MCF 10A (cell line): ENCODE measurements at regions not wholly inside any gene's neighbourhood (a gene's known extent, or its start where the extent isn't known, plus 50 kb on each side); places are given as distances from the start of the nearest gene placed in this dataset.
A peak's percentile ranks its signal among the peaks of the same experiment; 100 is the strongest.

Experiments
- BruUV-seq: library from RNA; stranded (reverse); fragments of 400-500 nt; replicated peaks from 2 replicates; lab custom pipeline; 2021; lab: Mats Ljungman, UMichigan
- CTCF ChIA-PET: fragments of 300-600 bp; sonication (Branson Sonifier 250); formaldehyde crosslinking; extraction: SDS; loops from one replicate; lab custom pipeline; 2021; ENCODE audit warnings: antibody characterized with exemption, inconsistent platforms; lab: Yijun Ruan, JAX
- POLR2A ChIA-PET: fragments of 300-600, 350-650 bp; sonication (Branson Sonifier 250); formaldehyde crosslinking; extraction: SDS; loops from one replicate; lab custom pipeline; 2020; ENCODE audit warnings: antibody characterized with exemption, inconsistent platforms; lab: Yijun Ruan, JAX
- DNase-seq: peaks from one replicate; pipeline ENCODE4 v3.0.0-alpha.2; 2018; ENCODE audit not compliant: unreplicated experiment
- H3K27ac Mint-ChIP-seq: one replicate; pipeline ENCODE4 v1.8.0; 2022; ENCODE audit warnings: mild to moderate bottlenecking, low read depth, mixed read lengths; ENCODE audit not compliant: unreplicated experiment
- H3K27me3 Mint-ChIP-seq: one replicate; pipeline ENCODE4 v1.8.0; 2022; ENCODE audit warnings: mixed read lengths; ENCODE audit not compliant: insufficient read depth, unreplicated experiment
- H3K36me3 Mint-ChIP-seq: one replicate; pipeline ENCODE4 v1.8.0; 2022; ENCODE audit warnings: mild to moderate bottlenecking, moderate library complexity, mixed read lengths; ENCODE audit not compliant: insufficient read depth, unreplicated experiment
- H3K4me1 Mint-ChIP-seq: one replicate; pipeline ENCODE4 v1.8.0; 2022; ENCODE audit warnings: mixed read lengths; ENCODE audit not compliant: insufficient read depth, unreplicated experiment
- H3K4me3 Mint-ChIP-seq: one replicate; pipeline ENCODE4 v1.8.0; 2022; ENCODE audit warnings: mild to moderate bottlenecking, moderate library complexity, mixed read lengths; ENCODE audit not compliant: unreplicated experiment
- H3K9me3 Mint-ChIP-seq: one replicate; pipeline ENCODE4 v1.8.0; 2022; ENCODE audit warnings: mixed read lengths; ENCODE audit not compliant: unreplicated experiment
- intact Hi-C: fragments of 100-400 bp; cut with micrococcal nuclease; formaldehyde crosslinking; loops from 2 replicates; pipeline ENCODE4 v1.14.1; 2022
- TF ChIP-seq, protein P1 (sequence below): fragments of 200-600 bp; IDR thresholded peaks from one replicate; pipeline ENCODE4 v1.8.0; 2022; ENCODE audit warnings: antibody characterized with exemption, mild to moderate bottlenecking; ENCODE audit not compliant: unreplicated experiment

- H3K36me3 Mint-ChIP-seq, result no peaks in the 10 kb centered on the region
- H3K4me1 Mint-ChIP-seq, result peaks cover 18% of the 10 kb centered on the region
- no peak overlapping the region for H3K4me3 Mint-ChIP-seq
- TF ChIP-seq, protein P1, sequence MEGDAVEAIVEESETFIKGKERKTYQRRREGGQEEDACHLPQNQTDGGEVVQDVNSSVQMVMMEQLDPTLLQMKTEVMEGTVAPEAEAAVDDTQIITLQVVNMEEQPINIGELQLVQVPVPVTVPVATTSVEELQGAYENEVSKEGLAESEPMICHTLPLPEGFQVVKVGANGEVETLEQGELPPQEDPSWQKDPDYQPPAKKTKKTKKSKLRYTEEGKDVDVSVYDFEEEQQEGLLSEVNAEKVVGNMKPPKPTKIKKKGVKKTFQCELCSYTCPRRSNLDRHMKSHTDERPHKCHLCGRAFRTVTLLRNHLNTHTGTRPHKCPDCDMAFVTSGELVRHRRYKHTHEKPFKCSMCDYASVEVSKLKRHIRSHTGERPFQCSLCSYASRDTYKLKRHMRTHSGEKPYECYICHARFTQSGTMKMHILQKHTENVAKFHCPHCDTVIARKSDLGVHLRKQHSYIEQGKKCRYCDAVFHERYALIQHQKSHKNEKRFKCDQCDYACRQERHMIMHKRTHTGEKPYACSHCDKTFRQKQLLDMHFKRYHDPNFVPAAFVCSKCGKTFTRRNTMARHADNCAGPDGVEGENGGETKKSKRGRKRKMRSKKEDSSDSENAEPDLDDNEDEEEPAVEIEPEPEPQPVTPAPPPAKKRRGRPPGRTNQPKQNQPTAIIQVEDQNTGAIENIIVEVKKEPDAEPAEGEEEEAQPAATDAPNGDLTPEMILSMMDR, result no peak
- intact Hi-C loops, result no loop called here
- no peaks in the 10 kb centered on the region for H3K27me3 Mint-ChIP-seq
- H3K27ac Mint-ChIP-seq, result peak overlapping the region; percentile 63
- DNase-seq, result peak; percentile 46
- H3K9me3 Mint-ChIP-seq, result peaks cover 5% of the 10 kb centered on the region
- ChIA-PET POLR2A (interaction anchor here (0.7 to 1.2 kb wide), 4 partner anchors 10 to 219 kb away, joined by 3 to 6 read pairs (median 4); no protein-coding TSS in a partner anchor), CTCF (interaction anchor here (0.5 to 1.0 kb wide), 5 partner anchors 11 to 368 kb away, joined by 3 to 5 read pairs (median 5); no protein-coding TSS in a partner anchor)
- BruUV-seq, result no TSS peak
Observed at GRCh38 chr3:189572249-189572648, 58.9 kb upstream of the TP63 start.

DNA sequence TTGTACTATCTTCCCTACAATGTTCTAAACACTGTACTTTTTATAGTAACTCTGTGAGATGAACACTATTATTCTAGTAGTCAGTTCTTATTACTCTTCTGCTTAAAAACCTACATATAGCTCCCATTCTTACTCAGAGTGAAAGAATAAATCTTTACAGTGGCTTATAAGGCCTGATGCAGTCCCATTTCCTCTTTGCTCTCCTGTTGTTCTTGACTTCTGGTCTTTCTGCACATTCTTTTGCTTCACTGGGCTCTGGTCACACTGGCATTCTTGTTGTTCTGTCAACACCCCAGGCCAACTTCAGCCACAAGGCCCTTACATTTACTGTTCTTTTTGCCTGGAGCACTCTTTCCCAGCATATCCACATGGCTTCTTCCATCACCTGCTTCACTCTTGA, 58.2 kb upstream of the TP63 start:
- no peak overlapping the region for H3K4me3 Mint-ChIP-seq
- H3K27me3 Mint-ChIP-seq, result no peaks in the 10 kb centered on the region
- ChIA-PET CTCF (interaction anchor here (0.5 to 1.0 kb wide), 3 partner anchors 237 to 338 kb away, joined by 3 to 5 read pairs (median 3); no protein-coding TSS in a partner anchor), POLR2A (interaction anchor here (1.0 to 1.2 kb wide), 3 partner anchors 9 to 220 kb away, joined by 3 to 6 read pairs (median 4); no protein-coding TSS in a partner anchor)
- H3K36me3 Mint-ChIP-seq, result no peaks in the 10 kb centered on the region
- intact Hi-C loops, result no loop called here
- TF ChIP-seq, protein P1, result no peak
- no TSS peak for BruUV-seq
- H3K9me3 Mint-ChIP-seq, result peaks cover 8% of the 10 kb centered on the region
- peaks cover 18% of the 10 kb centered on the region for H3K4me1 Mint-ChIP-seq
- peak overlapping the region; percentile 63 for H3K27ac Mint-ChIP-seq
- DNase-seq, result no peak

DNA sequence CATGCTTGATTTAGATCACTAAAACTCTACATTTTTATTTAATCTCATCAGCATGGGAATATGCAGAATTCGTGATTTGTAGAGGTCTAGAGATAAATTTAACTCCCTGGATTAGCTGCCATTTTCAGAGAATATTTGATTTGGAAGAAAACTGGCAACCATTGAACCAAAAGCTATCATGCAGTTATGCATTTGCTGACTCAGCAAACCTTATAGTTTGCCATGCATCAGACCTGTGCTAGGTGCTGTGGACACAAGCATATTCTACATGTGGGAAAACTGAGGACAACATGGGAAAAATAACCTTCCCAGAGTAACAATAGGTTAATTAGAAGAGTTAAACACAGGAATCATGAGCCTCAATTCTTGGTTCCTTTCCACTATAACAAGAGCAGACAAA, 54.7 kb upstream of the TP63 start:
- Mint-ChIP-seq H3K9me3 (peaks cover 8% of the 10 kb centered on the region), H3K36me3 (no peaks in the 10 kb centered on the region), H3K4me3 (no peak overlapping the region), H3K4me1 (peaks cover 12% of the 10 kb centered on the region), H3K27ac (no peak overlapping the region), H3K27me3 (no peaks in the 10 kb centered on the region)
- POLR2A ChIA-PET, result interaction anchor here (1.0 to 3.1 kb wide), 5 partner anchors 8 to 270 kb away, joined by 4 to 14 read pairs (median 5); no protein-coding TSS in a partner anchor
- intact Hi-C loops, result no loop called here
- TF ChIP-seq, protein P1, result no peak
- no TSS peak for BruUV-seq
- no peak for DNase-seq
- CTCF ChIA-PET, result no interaction called here

GRCh38 chr3:189577050-189577951, 53.9 kb upstream of the TP63 start:
- intact Hi-C loops, result no loop called here
- Mint-ChIP-seq H3K27ac (peak overlapping the region; percentile 5), H3K4me3 (no peak overlapping the region), H3K9me3 (peaks cover 8% of the 10 kb centered on the region), H3K4me1 (peaks cover 10% of the 10 kb centered on the region), H3K36me3 (no peaks in the 10 kb centered on the region), H3K27me3 (no peaks in the 10 kb centered on the region)
- ChIA-PET POLR2A (interaction anchor here (1.1 to 1.6 kb wide), 3 partner anchors 11 to 271 kb away, joined by 4 to 13 read pairs (median 4); no protein-coding TSS in a partner anchor), CTCF (no interaction called here)
- DNase-seq, result no peak
- no TSS peak for BruUV-seq
- TF ChIP-seq, protein P1, result no peak
